A673 (cell line): ENCODE measurements at regions not wholly inside any gene's neighbourhood (a gene's known extent, or its start where the extent isn't known, plus 50 kb on each side); places are given as distances from the start of the nearest gene placed in this dataset.

Source experiments
- BruUV-seq: library from RNA; stranded (reverse); fragments of 400-500 nt; replicated peaks from 2 replicates; lab custom pipeline; 2021; lab: Mats Ljungman, UMichigan
- CTCF ChIA-PET: fragments of 300-600 bp; sonication (Branson Sonifier 250); formaldehyde crosslinking; loops from one replicate; lab custom pipeline; 2022; ENCODE audit warnings: antibody characterized with exemption; lab: Charles Lee
- POLR2A ChIA-PET: fragments of 300-600 bp; sonication (Branson Sonifier 250); formaldehyde crosslinking; loops from one replicate; lab custom pipeline; 2022; ENCODE audit warnings: antibody characterized with exemption; ENCODE audit not compliant: low non-redundant PET; lab: Charles Lee
- DNase-seq: peaks from one replicate; pipeline ENCODE4 v3.0.0-alpha.2; 2015; ENCODE audit warnings: low spot score
- H3K27ac ChIP-seq: fragments of 200-600 bp; sonication (generic); 2 replicates; pipeline ENCODE4 v1.5.1; 2016; ENCODE audit warnings: mixed run types, low read depth, mild to moderate bottlenecking, mixed read lengths, antibody characterized with exemption, low read length; ENCODE audit not compliant: poor library complexity, severe bottlenecking
- H3K27me3 ChIP-seq: fragments of 200-600 bp; sonication (generic); replicated peaks from 2 replicates; pipeline ENCODE4 v1.6.1; 2017; ENCODE audit warnings: mixed run types, low read depth, mild to moderate bottlenecking, mixed read lengths, antibody characterized with exemption, low read length; ENCODE audit not compliant: insufficient read depth, poor library complexity
- H3K36me3 ChIP-seq: fragments of 200-600 bp; sonication (generic); 2 replicates; pipeline ENCODE4 v1.6.1; 2016; ENCODE audit warnings: mixed run types, mild to moderate bottlenecking, mixed read lengths, antibody characterized with exemption, low read length; ENCODE audit not compliant: insufficient read depth, poor library complexity, severe bottlenecking
- H3K4me1 ChIP-seq: fragments of 200-600 bp; sonication (generic); 2 replicates; pipeline ENCODE4 v1.6.1; 2017; ENCODE audit warnings: mixed run types, mild to moderate bottlenecking, mixed read lengths, antibody characterized with exemption, low read length; ENCODE audit not compliant: insufficient read depth, poor library complexity, severe bottlenecking
- H3K4me3 ChIP-seq: fragments of 200-600 bp; sonication (generic); 2 replicates; pipeline ENCODE4 v1.5.1; 2016; ENCODE audit warnings: low read depth, mixed run types, mild to moderate bottlenecking, mixed read lengths, low read length; ENCODE audit not compliant: poor library complexity, severe bottlenecking
- H3K9me3 ChIP-seq: fragments of 200-600 bp; sonication (generic); 2 replicates; pipeline ENCODE4 v1.6.1; 2016; ENCODE audit warnings: mixed run types, low read depth, mild to moderate bottlenecking, mixed read lengths, antibody characterized with exemption, low read length; ENCODE audit not compliant: poor library complexity, severe bottlenecking
- CTCF ChIP-seq: fragments of 300-800, 200-600 bp; sonication (generic); conservative IDR thresholded peaks from 2 replicates; pipeline ENCODE4 v1.5.1; 2017; ENCODE audit warnings: low read depth, mild to moderate bottlenecking, antibody characterized with exemption, low read length, moderate library complexity, mixed read lengths
- EZH2 ChIP-seq: fragments of 200-600 bp; sonication (generic); IDR thresholded peaks from 2 replicates; pipeline ENCODE4 v1.6.1; 2017; ENCODE audit warnings: borderline replicate concordance, low read depth, mild to moderate bottlenecking, mixed read lengths, antibody characterized with exemption, low read length; ENCODE audit not compliant: poor library complexity, severe bottlenecking
- intact Hi-C: fragments of 100-400 bp; cut with micrococcal nuclease; formaldehyde crosslinking; loops from one replicate; pipeline ENCODE4 v1.10.0; 2022; ENCODE audit not compliant: unreplicated experiment

DNA sequence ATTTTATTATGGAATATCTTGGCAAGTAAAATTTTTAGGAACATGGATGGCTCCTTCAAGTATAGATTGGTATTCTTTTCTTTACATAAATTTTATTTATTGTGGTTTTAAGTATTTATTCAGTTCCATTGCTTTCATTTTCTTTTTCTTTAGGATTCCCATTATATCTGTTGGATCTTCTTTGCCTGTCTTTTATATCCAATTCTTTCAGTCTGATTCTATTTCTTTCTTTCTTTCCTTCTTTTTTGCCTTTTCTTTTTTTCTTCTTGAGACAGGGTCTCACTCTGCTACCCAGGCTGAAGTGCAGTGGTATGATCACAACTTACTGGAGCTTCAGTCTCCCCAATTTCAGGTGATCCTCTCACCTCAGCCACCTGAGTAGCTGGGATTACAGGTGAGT, 74.2 kb upstream of the GLI3 start:
- Histone ChIP-seq H3K4me1 (peaks cover 31% of the 10 kb centered on the region), H3K9me3 (peaks cover 21% of the 10 kb centered on the region), H3K36me3 (no peaks in the 10 kb centered on the region), H3K27ac (no peak overlapping the region), H3K27me3 (no peaks in the 10 kb centered on the region), H3K4me3 (no peak overlapping the region)
- POLR2A ChIA-PET: no interaction called here
- no TSS peak for BruUV-seq
- intact Hi-C loops: no loop called here
- CTCF ChIA-PET: no interaction called here
- no peak for DNase-seq
- TF ChIP-seq CTCF (no peak), EZH2 (no peak)

GRCh38 chr7:42292991-42293521, 56.0 kb upstream of the GLI3 start:
- Histone ChIP-seq H3K27ac (no peak overlapping the region), H3K36me3 (no peaks in the 10 kb centered on the region), H3K4me1 (no peaks in the 10 kb centered on the region), H3K4me3 (no peak overlapping the region), H3K9me3 (no peaks in the 10 kb centered on the region), H3K27me3 (no peaks in the 10 kb centered on the region)
- DNase-seq: no peak
- BruUV-seq: no TSS peak
- ChIA-PET CTCF (no interaction called here), POLR2A (no interaction called here)
- intact Hi-C loops: no loop called here
- TF ChIP-seq CTCF: no peak
- TF ChIP-seq EZH2: no peak

GRCh38 chr7:42289473-42289872, 52.5 kb upstream of the GLI3 start:
- Histone ChIP-seq H3K36me3 (no peaks in the 10 kb centered on the region), H3K4me1 (no peaks in the 10 kb centered on the region), H3K27ac (no peak overlapping the region), H3K27me3 (no peaks in the 10 kb centered on the region), H3K4me3 (no peak overlapping the region), H3K9me3 (no peaks in the 10 kb centered on the region)
- intact Hi-C loops: no loop called here
- BruUV-seq: no TSS peak
- TF ChIP-seq CTCF (no peak), EZH2 (no peak)
- no peak for DNase-seq
- ChIA-PET CTCF (no interaction called here), POLR2A (no interaction called here)
